ENCODE measurements at regions not wholly inside any gene's neighbourhood (a gene's known extent, or its start where the extent isn't known, plus 50 kb on each side); places are given as distances from the start of the nearest gene placed in this dataset.
A peak's percentile ranks its signal among the peaks of the same experiment; 100 is the strongest.

- H3K4me1 ChIP-seq (ENCODE audit: control insufficient read depth, insufficient read depth, low read length, unreplicated experiment): peaks cover 15% of the 10 kb centered on the region
- H3K36me3 ChIP-seq (ENCODE audit: insufficient read depth, low read length): no peaks in the 10 kb centered on the region
- no peak overlapping the region for H3K4me3 ChIP-seq (ENCODE audit: low read depth, low read length)
- no peaks in the 10 kb centered on the region for H3K79me2 ChIP-seq (ENCODE audit: control insufficient read depth, insufficient read depth, low read length, unreplicated experiment)
- H3K27ac ChIP-seq (ENCODE audit: low read depth, low read length): no peak overlapping the region
- no peak overlapping the region for H2AFZ ChIP-seq (ENCODE audit: low read length, unreplicated experiment)
- no peaks in the 10 kb centered on the region for H3K27me3 ChIP-seq (ENCODE audit: insufficient read depth, low read length)
These were observed 179.1 kb downstream of the KIF18A start for GRCh38 chr11:27928809-27929208.

GRCh38 chr11:27926981-27927481 lies 180.9 kb downstream of the KIF18A start:
- H2AFZ ChIP-seq (ENCODE audit: low read length, unreplicated experiment): peak overlapping the region; percentile 5
- H3K4me3 ChIP-seq (ENCODE audit: low read depth, low read length): no peak overlapping the region
- no peaks in the 10 kb centered on the region for H3K36me3 ChIP-seq (ENCODE audit: insufficient read depth, low read length)
- H3K27me3 ChIP-seq (ENCODE audit: insufficient read depth, low read length): no peaks in the 10 kb centered on the region
- no peaks in the 10 kb centered on the region for H3K79me2 ChIP-seq (ENCODE audit: control insufficient read depth, insufficient read depth, low read length, unreplicated experiment)
- H3K4me1 ChIP-seq (ENCODE audit: control insufficient read depth, insufficient read depth, low read length, unreplicated experiment): peaks cover 13% of the 10 kb centered on the region
- peak overlapping the region; percentile 47; the same call in 1 of the 2 replicates for H3K27ac ChIP-seq (ENCODE audit: low read depth, low read length)

GRCh38 chr11:27926486-27926885 lies 181.5 kb downstream of the KIF18A start:
- no peaks in the 10 kb centered on the region for H3K27me3 ChIP-seq (ENCODE audit: insufficient read depth, low read length)
- H3K79me2 ChIP-seq (ENCODE audit: control insufficient read depth, insufficient read depth, low read length, unreplicated experiment): no peaks in the 10 kb centered on the region
- H3K27ac ChIP-seq (ENCODE audit: low read depth, low read length): 0 out of 2 replicates have a peak overlapping the region, but pooled peaks have one; percentile 47
- H3K4me3 ChIP-seq (ENCODE audit: low read depth, low read length): no peak overlapping the region
- H3K4me1 ChIP-seq (ENCODE audit: control insufficient read depth, insufficient read depth, low read length, unreplicated experiment): peaks cover 13% of the 10 kb centered on the region
- no peaks in the 10 kb centered on the region for H3K36me3 ChIP-seq (ENCODE audit: insufficient read depth, low read length)
- no peak overlapping the region for H2AFZ ChIP-seq (ENCODE audit: low read length, unreplicated experiment)

GRCh38 chr11:27921472-27921871 lies 186.5 kb downstream of the KIF18A start:
- H2AFZ ChIP-seq (ENCODE audit: low read length, unreplicated experiment): no peak overlapping the region
- no peak overlapping the region for H3K4me3 ChIP-seq (ENCODE audit: low read depth, low read length)
- no peaks in the 10 kb centered on the region for H3K79me2 ChIP-seq (ENCODE audit: control insufficient read depth, insufficient read depth, low read length, unreplicated experiment)
- H3K27me3 ChIP-seq (ENCODE audit: insufficient read depth, low read length): no peaks in the 10 kb centered on the region
- H3K36me3 ChIP-seq (ENCODE audit: insufficient read depth, low read length): no peaks in the 10 kb centered on the region
- H3K4me1 ChIP-seq (ENCODE audit: control insufficient read depth, insufficient read depth, low read length, unreplicated experiment): peaks cover 4% of the 10 kb centered on the region
- H3K27ac ChIP-seq (ENCODE audit: low read depth, low read length): no peak overlapping the region

GRCh38 chr11:27916541-27917100 lies 191.3 kb downstream of the KIF18A start:
- H2AFZ ChIP-seq (ENCODE audit: low read length, unreplicated experiment): no peak overlapping the region
- peaks cover 16% of the 10 kb centered on the region for H3K4me1 ChIP-seq (ENCODE audit: control insufficient read depth, insufficient read depth, low read length, unreplicated experiment)
- H3K27ac ChIP-seq (ENCODE audit: low read depth, low read length): no peak overlapping the region
- no peaks in the 10 kb centered on the region for H3K27me3 ChIP-seq (ENCODE audit: insufficient read depth, low read length)
- no peaks in the 10 kb centered on the region for H3K79me2 ChIP-seq (ENCODE audit: control insufficient read depth, insufficient read depth, low read length, unreplicated experiment)
- no peak overlapping the region for H3K4me3 ChIP-seq (ENCODE audit: low read depth, low read length)
- H3K36me3 ChIP-seq (ENCODE audit: insufficient read depth, low read length): no peaks in the 10 kb centered on the region

GRCh38 chr11:27914080-27914479 lies 193.9 kb downstream of the KIF18A start:
- H3K79me2 ChIP-seq (ENCODE audit: control insufficient read depth, insufficient read depth, low read length, unreplicated experiment): no peaks in the 10 kb centered on the region
- peak overlapping the region; percentile 55 for H3K27ac ChIP-seq (ENCODE audit: low read depth, low read length)
- H3K36me3 ChIP-seq (ENCODE audit: insufficient read depth, low read length): no peaks in the 10 kb centered on the region
- H3K4me3 ChIP-seq (ENCODE audit: low read depth, low read length): peak overlapping the region; percentile 9; the same call in 1 of the 2 replicates
- peaks cover 31% of the 10 kb centered on the region for H3K4me1 ChIP-seq (ENCODE audit: control insufficient read depth, insufficient read depth, low read length, unreplicated experiment)
- H3K27me3 ChIP-seq (ENCODE audit: insufficient read depth, low read length): no peaks in the 10 kb centered on the region
- no peak overlapping the region for H2AFZ ChIP-seq (ENCODE audit: low read length, unreplicated experiment)

GRCh38 chr11:27913650-27914049 lies 194.3 kb downstream of the KIF18A start:
- H2AFZ ChIP-seq (ENCODE audit: low read length, unreplicated experiment): peak overlapping the region; percentile 18
- H3K27ac ChIP-seq (ENCODE audit: low read depth, low read length): peak overlapping the region; percentile 55
- H3K79me2 ChIP-seq (ENCODE audit: control insufficient read depth, insufficient read depth, low read length, unreplicated experiment): no peaks in the 10 kb centered on the region
- H3K27me3 ChIP-seq (ENCODE audit: insufficient read depth, low read length): no peaks in the 10 kb centered on the region
- peak overlapping the region; percentile 9; the same call in 1 of the 2 replicates for H3K4me3 ChIP-seq (ENCODE audit: low read depth, low read length)
- peaks cover 34% of the 10 kb centered on the region for H3K4me1 ChIP-seq (ENCODE audit: control insufficient read depth, insufficient read depth, low read length, unreplicated experiment)
- no peaks in the 10 kb centered on the region for H3K36me3 ChIP-seq (ENCODE audit: insufficient read depth, low read length)

GRCh38 chr11:27912916-27913315 lies 195.0 kb downstream of the KIF18A start:
- H3K36me3 ChIP-seq (ENCODE audit: insufficient read depth, low read length): no peaks in the 10 kb centered on the region
- no peaks in the 10 kb centered on the region for H3K27me3 ChIP-seq (ENCODE audit: insufficient read depth, low read length)
- no peaks in the 10 kb centered on the region for H3K79me2 ChIP-seq (ENCODE audit: control insufficient read depth, insufficient read depth, low read length, unreplicated experiment)
- H3K4me1 ChIP-seq (ENCODE audit: control insufficient read depth, insufficient read depth, low read length, unreplicated experiment): peaks cover 36% of the 10 kb centered on the region
- peak overlapping the region; percentile 18 for H2AFZ ChIP-seq (ENCODE audit: low read length, unreplicated experiment)
- peak overlapping the region; percentile 55 for H3K27ac ChIP-seq (ENCODE audit: low read depth, low read length)
- no peak overlapping the region for H3K4me3 ChIP-seq (ENCODE audit: low read depth, low read length)

GRCh38 chr11:27910186-27910931 lies 197.6 kb downstream of the KIF18A start:
- Histone ChIP-seq H2AFZ (ENCODE audit: low read length, unreplicated experiment) (peak overlapping the region; percentile 47), H3K36me3 (ENCODE audit: insufficient read depth, low read length) (no peaks in the 10 kb centered on the region), H3K27ac (ENCODE audit: low read depth, low read length) (peak overlapping the region; percentile 77), H3K4me3 (ENCODE audit: low read depth, low read length) (peak overlapping the region; percentile 61), H3K27me3 (ENCODE audit: insufficient read depth, low read length) (no peaks in the 10 kb centered on the region), H3K4me1 (ENCODE audit: control insufficient read depth, insufficient read depth, low read length, unreplicated experiment) (peaks cover 38% of the 10 kb centered on the region), H3K79me2 (ENCODE audit: control insufficient read depth, insufficient read depth, low read length, unreplicated experiment) (no peaks in the 10 kb centered on the region)

GRCh38 chr11:27909386-27909785 lies 198.6 kb downstream of the KIF18A start:
- H3K27ac ChIP-seq (ENCODE audit: low read depth, low read length): no peak overlapping the region
- H3K4me1 ChIP-seq (ENCODE audit: control insufficient read depth, insufficient read depth, low read length, unreplicated experiment): peaks cover 48% of the 10 kb centered on the region
- H2AFZ ChIP-seq (ENCODE audit: low read length, unreplicated experiment): no peak overlapping the region
- H3K4me3 ChIP-seq (ENCODE audit: low read depth, low read length): no peak overlapping the region
- no peaks in the 10 kb centered on the region for H3K36me3 ChIP-seq (ENCODE audit: insufficient read depth, low read length)
- no peaks in the 10 kb centered on the region for H3K79me2 ChIP-seq (ENCODE audit: control insufficient read depth, insufficient read depth, low read length, unreplicated experiment)
- no peaks in the 10 kb centered on the region for H3K27me3 ChIP-seq (ENCODE audit: insufficient read depth, low read length)

GRCh38 chr11:27908621-27909020 lies 199.3 kb downstream of the KIF18A start:
- no peaks in the 10 kb centered on the region for H3K36me3 ChIP-seq (ENCODE audit: insufficient read depth, low read length)
- H2AFZ ChIP-seq (ENCODE audit: low read length, unreplicated experiment): no peak overlapping the region
- no peak overlapping the region for H3K27ac ChIP-seq (ENCODE audit: low read depth, low read length)
- no peaks in the 10 kb centered on the region for H3K79me2 ChIP-seq (ENCODE audit: control insufficient read depth, insufficient read depth, low read length, unreplicated experiment)
- H3K27me3 ChIP-seq (ENCODE audit: insufficient read depth, low read length): no peaks in the 10 kb centered on the region
- H3K4me1 ChIP-seq (ENCODE audit: control insufficient read depth, insufficient read depth, low read length, unreplicated experiment): peaks cover 48% of the 10 kb centered on the region
- H3K4me3 ChIP-seq (ENCODE audit: low read depth, low read length): no peak overlapping the region

All from ACC112 (cell line).